Skeletal muscle tissue (tissue), 3 donors: ENCODE measurements at regions not wholly inside any gene's neighbourhood (a gene's known extent, or its start where the extent isn't known, plus 50 kb on each side); places are given as distances from the start of the nearest gene placed in this dataset.

Experiments used
- H3K27ac ChIP-seq: one replicate; pipeline ENCODE4 v1.7.0; 2013; ENCODE audit warnings: mild to moderate bottlenecking, low read depth, low read length, inconsistent platforms
- H3K27me3 ChIP-seq, 3 donors: one replicate each; pipeline ENCODE4 v1.7.0; 2013; ENCODE audit warnings: low read length in 3 of 3; ENCODE audit not compliant: control insufficient read depth in 3 of 3, insufficient read depth in 3 of 3
- H3K36me3 ChIP-seq, 3 donors: one replicate each; pipeline ENCODE4 v1.7.0; 2013; ENCODE audit warnings: low read length in 3 of 3; ENCODE audit not compliant: control insufficient read depth in 3 of 3, insufficient read depth in 3 of 3
- H3K4me1 ChIP-seq, 3 donors: one replicate each; pipeline ENCODE4 v1.7.0; 2013; ENCODE audit warnings: low read length in 3 of 3, mild to moderate bottlenecking in 3 of 3; ENCODE audit not compliant: control insufficient read depth in 3 of 3, insufficient read depth in 3 of 3
- H3K4me3 ChIP-seq, 3 donors: one replicate each; pipeline ENCODE4 v1.7.0; 2013; ENCODE audit warnings: low read length in 3 of 3
- H3K9ac ChIP-seq, 3 donors: one replicate each; pipeline ENCODE4 v1.7.0; 2013; ENCODE audit warnings: low read length in 3 of 3, mild to moderate bottlenecking in 3 of 3, moderate library complexity in 2 of 3, low read depth in 1 of 3
- H3K9me3 ChIP-seq, 3 donors: one replicate each; pipeline ENCODE4 v1.7.0; 2013; ENCODE audit warnings: low read length in 3 of 3; ENCODE audit not compliant: control insufficient read depth in 3 of 3
- donor health status: Osteomylitis.

- Histone ChIP-seq H3K27me3 (no peaks in the 10 kb centered on the region), H3K9me3 (no peaks in the 10 kb centered on the region), H3K9ac (no peak overlapping the region), H3K4me1 (no peaks in the 10 kb centered on the region), H3K4me3 (no peak overlapping the region), H3K27ac (no peak overlapping the region), H3K36me3 (no peaks in the 10 kb centered on the region)
Measured at GRCh38 chr10:61096056-61096455, 152.1 kb upstream of the RHOBTB1 start.

- no peak overlapping the region for H3K27ac ChIP-seq
- H3K36me3 ChIP-seq = no peaks in the 10 kb centered on the region
- no peak overlapping the region for H3K4me3 ChIP-seq
- H3K27me3 ChIP-seq = no peaks in the 10 kb centered on the region
- H3K9me3 ChIP-seq = no peaks in the 10 kb centered on the region
- H3K9ac ChIP-seq = no peak overlapping the region
- no peaks in the 10 kb centered on the region for H3K4me1 ChIP-seq
Measured at GRCh38 chr10:61091531-61091930, 147.5 kb upstream of the RHOBTB1 start.

- no peaks in the 10 kb centered on the region for H3K27me3 ChIP-seq
- no peaks in the 10 kb centered on the region for H3K36me3 ChIP-seq
- no peak overlapping the region for H3K9ac ChIP-seq
- no peaks in the 10 kb centered on the region for H3K4me1 ChIP-seq
- no peaks in the 10 kb centered on the region for H3K9me3 ChIP-seq
- no peak overlapping the region for H3K27ac ChIP-seq
- H3K4me3 ChIP-seq = no peak overlapping the region
Measured at GRCh38 chr10:61089251-61089650, 145.3 kb upstream of the RHOBTB1 start.

GRCh38 chr10:61084493-61084892 lies 140.5 kb upstream of the RHOBTB1 start:
- Histone ChIP-seq H3K27me3 (no peaks in the 10 kb centered on the region), H3K4me1 (no peaks in the 10 kb centered on the region), H3K9ac (no peak overlapping the region), H3K4me3 (no peak overlapping the region), H3K9me3 (no peaks in the 10 kb centered on the region), H3K36me3 (no peaks in the 10 kb centered on the region), H3K27ac (no peak overlapping the region)

GRCh38 chr10:61081301-61081700 lies 137.3 kb upstream of the RHOBTB1 start:
- Histone ChIP-seq H3K9ac (no peak overlapping the region), H3K27me3 (no peaks in the 10 kb centered on the region), H3K36me3 (no peaks in the 10 kb centered on the region), H3K4me1 (no peaks in the 10 kb centered on the region), H3K27ac (no peak overlapping the region), H3K9me3 (no peaks in the 10 kb centered on the region), H3K4me3 (no peak overlapping the region)

- no peaks in the 10 kb centered on the region for H3K27me3 ChIP-seq
- H3K9me3 ChIP-seq = no peaks in the 10 kb centered on the region
- no peaks in the 10 kb centered on the region for H3K36me3 ChIP-seq
- H3K27ac ChIP-seq = no peak overlapping the region
- no peak overlapping the region for H3K4me3 ChIP-seq
- no peak overlapping the region for H3K9ac ChIP-seq
- H3K4me1 ChIP-seq = peaks cover 0 to 4% (median 0%) of the 10 kb centered on the region in 3 donors
Measured at GRCh38 chr10:61078542-61079275, 134.7 kb upstream of the RHOBTB1 start.

- no peak overlapping the region for H3K4me3 ChIP-seq
Measured at GRCh38 chr10:61076572-61077114, 132.7 kb upstream of the RHOBTB1 start.

GRCh38 chr10:61073391-61073790 lies 129.4 kb upstream of the RHOBTB1 start:
- H3K4me3 ChIP-seq = no peak overlapping the region
- H3K36me3 ChIP-seq = no peaks in the 10 kb centered on the region
- H3K27ac ChIP-seq = no peak overlapping the region
- H3K4me1 ChIP-seq = peaks cover 0 to 6% (median 5%) of the 10 kb centered on the region in 3 donors
- H3K9ac ChIP-seq = no peak overlapping the region
- no peaks in the 10 kb centered on the region for H3K27me3 ChIP-seq
- H3K9me3 ChIP-seq = no peaks in the 10 kb centered on the region

More at GRCh38 chr10:61076572-61077114, 132.7 kb upstream of the RHOBTB1 start:
- Histone ChIP-seq H3K4me1 (peaks cover 0 to 4% (median 0%) of the 10 kb centered on the region in 3 donors), H3K36me3 (no peaks in the 10 kb centered on the region), H3K27me3 (no peaks in the 10 kb centered on the region), H3K9me3 (no peaks in the 10 kb centered on the region), H3K9ac (no peak overlapping the region), H3K27ac (no peak overlapping the region)

GRCh38 chr10:61071580-61071979 lies 127.6 kb upstream of the RHOBTB1 start:
- Histone ChIP-seq H3K4me1 (peaks cover 5 to 13% (median 6%) of the 10 kb centered on the region in 3 donors), H3K27me3 (no peaks in the 10 kb centered on the region), H3K4me3 (no peak overlapping the region), H3K9me3 (no peaks in the 10 kb centered on the region), H3K9ac (no peak overlapping the region), H3K36me3 (no peaks in the 10 kb centered on the region), H3K27ac (no peak overlapping the region)

- Histone ChIP-seq H3K27me3 (no peaks in the 10 kb centered on the region), H3K9me3 (no peaks in the 10 kb centered on the region), H3K4me3 (no peak overlapping the region), H3K9ac (peak overlapping the region in 1 of 3 donors; percentile 2), H3K4me1 (peaks cover 5 to 10% (median 6%) of the 10 kb centered on the region in 3 donors), H3K36me3 (no peaks in the 10 kb centered on the region), H3K27ac (no peak overlapping the region)
Measured at GRCh38 chr10:61068471-61068870, 124.5 kb upstream of the RHOBTB1 start.
